ENCODE measurements at regions not wholly inside any gene's neighbourhood (a gene's known extent, or its start where the extent isn't known, plus 50 kb on each side); places are given as distances from the start of the nearest gene placed in this dataset.
"Not testable (repeated sequence)": the region's sequence is repeated elsewhere in the genome, so short reads cannot be mapped to it uniquely, and the experiment has no call there.

- DNase-seq (ENCODE audit: missing footprints) (no peak), ATAC-seq (no peak)
- intact Hi-C loops (cut with DNase I): no loop called here
Observed at GRCh38 chr5:29024052-29024451, 1985.7 kb upstream of the CDH9 start.

DNA sequence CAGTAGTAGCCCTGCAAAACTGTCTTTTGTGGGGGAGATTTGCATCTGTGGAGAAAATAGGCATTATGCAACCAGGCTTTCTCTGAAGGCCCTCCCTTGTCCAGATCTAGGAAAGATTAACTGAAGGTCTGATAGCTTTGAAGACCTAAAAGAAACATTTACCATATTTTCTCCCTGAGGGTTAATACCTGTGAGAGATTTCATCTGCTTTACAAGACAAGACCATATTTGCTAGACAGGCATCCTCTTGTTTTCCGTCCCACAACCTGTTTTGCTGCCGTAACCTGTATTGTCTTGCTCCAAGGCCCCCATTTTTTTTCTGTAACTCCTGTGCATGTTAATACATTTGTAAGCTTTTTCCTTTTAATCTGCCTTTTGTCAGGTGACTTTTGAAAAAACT is 1985.2 kb upstream of the CDH9 start:
- ATAC-seq (no peak), DNase-seq (ENCODE audit: missing footprints) (no peak)
- intact Hi-C loops (cut with DNase I): no loop called here

GRCh38 chr5:29017501-29017900 is 1979.1 kb upstream of the CDH9 start:
- intact Hi-C loops (cut with DNase I): no loop called here
- DNase-seq (ENCODE audit: missing footprints): no peak
- ATAC-seq: no peak

DNA sequence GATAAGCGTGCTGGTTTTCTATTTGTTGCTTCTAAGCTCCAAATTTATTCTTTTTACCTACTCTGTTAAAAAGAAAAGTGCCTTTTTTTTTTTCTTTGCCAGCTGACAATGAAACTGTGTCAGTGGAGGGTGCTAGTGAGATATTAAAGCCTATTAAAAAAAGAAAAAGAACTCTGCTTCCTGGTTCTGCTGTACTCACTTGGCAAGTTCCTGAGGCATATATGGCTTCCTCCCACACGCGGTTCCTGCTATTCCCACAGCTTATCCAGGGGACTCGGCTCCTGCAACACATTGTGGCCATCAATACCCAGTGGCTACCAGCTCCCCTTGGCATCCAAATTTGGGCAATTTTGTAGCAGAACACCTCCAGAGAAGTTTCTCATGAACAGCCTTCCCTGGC is 1977.7 kb upstream of the CDH9 start:
- intact Hi-C loops (cut with DNase I): no loop called here
- DNase-seq (ENCODE audit: missing footprints): no peak
- ATAC-seq: no peak

GRCh38 chr5:29015523-29015922 is 1977.1 kb upstream of the CDH9 start:
- intact Hi-C loops (cut with DNase I): no loop called here
- ATAC-seq: no peak
- no peak for DNase-seq (ENCODE audit: missing footprints)

GRCh38 chr5:29005386-29005785 is 1967.0 kb upstream of the CDH9 start:
- no peak for ATAC-seq
- intact Hi-C loops (cut with DNase I): no loop called here

DNA sequence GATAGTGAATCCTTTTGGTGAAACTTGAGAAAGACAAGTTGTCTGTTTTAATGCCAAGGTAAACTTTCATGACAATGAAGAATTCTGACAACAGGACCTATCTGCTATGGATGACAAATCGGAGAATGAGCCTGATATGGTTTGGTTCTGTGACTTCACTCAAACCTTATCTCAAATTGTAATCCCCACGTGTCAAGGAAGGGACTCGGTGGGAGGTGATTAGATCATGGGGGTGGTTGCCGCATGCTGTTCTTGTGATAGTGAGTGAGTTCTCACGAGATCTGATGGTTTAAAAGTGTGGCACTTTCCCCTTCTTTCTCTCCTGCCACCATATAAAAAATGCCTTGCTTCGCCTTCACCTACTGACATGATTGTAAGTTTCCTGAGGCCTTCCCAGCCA is 1964.1 kb upstream of the CDH9 start:
- DNase-seq (ENCODE audit: missing footprints) (no peak), ATAC-seq (no peak)
- intact Hi-C loops (cut with DNase I): no loop called here

More at GRCh38 chr5:29005386-29005785, 1967.0 kb upstream of the CDH9 start:
- no peak for DNase-seq (ENCODE audit: missing footprints)

- intact Hi-C loops (cut with DNase I): no loop called here
Observed at GRCh38 chr5:29001666-29002065, 1963.3 kb upstream of the CDH9 start.

GRCh38 chr5:28984639-28985038 is 1946.3 kb upstream of the CDH9 start:
- ATAC-seq: no peak
- no peak for DNase-seq (ENCODE audit: missing footprints)
- intact Hi-C loops (cut with DNase I): no loop called here

More at GRCh38 chr5:29001666-29002065, 1963.3 kb upstream of the CDH9 start:
- DNase-seq (ENCODE audit: missing footprints): no peak
- no peak for ATAC-seq

GRCh38 chr5:28975508-28975907 is 1937.1 kb upstream of the CDH9 start:
- DNase-seq (ENCODE audit: missing footprints) (no peak), ATAC-seq (no peak)
- intact Hi-C loops (cut with DNase I): no loop called here

DNA sequence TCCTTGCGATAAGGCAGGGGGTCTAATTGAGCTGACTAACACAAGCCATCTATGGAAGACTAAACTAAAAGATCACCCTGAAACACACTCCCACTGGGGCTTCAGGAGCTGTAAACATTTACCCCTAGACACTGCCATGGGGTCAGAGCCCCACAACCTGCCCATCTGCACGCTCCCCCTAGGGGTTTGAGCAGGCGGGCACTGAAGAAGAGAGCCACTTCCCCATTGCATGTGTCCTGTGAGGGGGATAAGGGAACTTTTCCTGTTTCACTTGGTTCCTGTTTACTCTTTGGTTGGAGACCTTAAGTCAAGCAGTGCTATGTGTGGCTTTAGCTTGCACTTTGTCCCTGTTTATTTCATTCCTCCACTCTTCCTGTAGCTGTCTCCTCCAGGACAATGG is 1929.5 kb upstream of the CDH9 start:
- ATAC-seq (no peak), DNase-seq (ENCODE audit: missing footprints) (no peak)
- intact Hi-C loops (cut with DNase I): no loop called here

DNA sequence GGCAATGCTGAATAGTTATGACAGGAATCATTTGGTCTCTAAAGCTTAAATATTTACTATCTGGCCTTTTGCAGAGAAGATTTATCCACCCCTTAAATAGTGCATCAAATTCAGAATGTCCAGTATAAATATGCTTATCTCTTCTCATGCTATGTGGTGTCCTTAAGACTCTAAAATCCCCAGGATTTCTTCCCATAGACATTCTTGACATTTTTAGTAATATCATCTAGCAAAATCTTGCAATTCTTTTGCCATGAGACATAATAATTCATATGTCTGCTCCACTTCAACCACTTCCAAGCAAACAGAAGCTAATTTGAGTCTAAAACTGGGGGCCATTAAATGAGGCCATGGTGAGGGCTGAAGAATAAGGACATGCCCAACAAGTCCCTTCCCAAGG is 1923.4 kb upstream of the CDH9 start:
- no peak for ATAC-seq
- intact Hi-C loops (cut with DNase I): no loop called here
- DNase-seq (ENCODE audit: missing footprints): no peak

GRCh38 chr5:28958581-28958980 is 1920.2 kb upstream of the CDH9 start:
- no peak for ATAC-seq
- DNase-seq (ENCODE audit: missing footprints): no peak
- intact Hi-C loops (cut with DNase I): no loop called here

GRCh38 chr5:28957450-28957849 is 1919.1 kb upstream of the CDH9 start:
- no peak for ATAC-seq
- DNase-seq (ENCODE audit: missing footprints): no peak
- intact Hi-C loops (cut with DNase I): no loop called here

DNA sequence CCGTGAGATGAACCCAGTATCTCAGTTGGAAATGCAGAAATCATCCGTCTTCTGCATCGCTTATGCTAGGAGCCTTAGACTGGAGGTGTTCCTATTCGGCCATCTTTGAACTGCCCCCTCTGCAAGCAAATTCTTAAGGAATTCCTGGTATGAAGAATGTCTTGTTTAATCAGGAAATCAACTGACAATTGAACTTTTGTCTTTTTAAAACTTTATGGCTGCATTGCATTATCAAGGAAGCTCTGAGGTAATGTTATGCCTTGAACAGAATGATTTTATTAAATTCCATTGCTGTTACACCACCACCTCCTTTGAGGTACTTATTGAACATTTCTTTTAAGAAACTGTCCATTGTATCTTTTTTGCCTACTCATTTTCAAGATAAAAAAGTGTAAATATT is 1915.7 kb upstream of the CDH9 start:
- ATAC-seq (no peak), DNase-seq (ENCODE audit: missing footprints) (no peak)
- intact Hi-C loops (cut with DNase I): no loop called here

DNA sequence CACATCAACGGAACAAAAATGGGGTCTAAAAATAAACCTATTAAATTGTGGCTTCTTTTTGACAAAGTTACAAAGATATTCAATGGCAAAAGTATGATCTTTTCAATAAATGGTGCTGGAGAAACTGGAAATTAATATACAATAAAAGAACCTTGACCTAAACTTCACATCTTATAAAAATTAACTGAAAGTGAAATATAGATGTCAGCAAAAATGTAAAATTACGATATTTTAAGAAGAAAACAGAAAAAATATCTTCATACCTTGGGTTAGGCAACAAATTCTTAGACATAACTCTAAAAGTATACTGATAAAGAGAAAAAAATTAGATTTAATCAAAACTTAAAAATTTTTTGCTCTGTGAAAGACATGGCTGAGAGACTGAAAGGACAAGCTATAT is 1909.5 kb upstream of the CDH9 start:
- DNase-seq (ENCODE audit: missing footprints) (no peak), ATAC-seq (no peak)

DNA sequence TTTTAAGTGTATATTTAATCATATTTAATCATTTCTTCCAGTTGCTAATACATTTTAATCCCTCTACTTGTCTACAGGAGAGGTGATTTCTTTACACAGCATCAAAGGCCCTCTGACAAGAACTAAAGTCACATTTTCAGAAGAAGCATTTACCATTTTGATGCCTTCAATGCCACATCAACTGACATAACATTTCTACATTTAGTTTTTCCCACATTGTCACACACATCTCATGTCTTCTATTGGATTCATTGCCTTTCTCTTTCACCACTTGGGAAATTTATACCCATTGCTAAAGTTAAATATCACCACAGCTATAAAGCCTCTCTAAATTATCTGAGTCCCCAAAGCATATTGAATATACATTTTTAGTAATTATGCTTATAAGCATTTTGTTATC is 1907.5 kb upstream of the CDH9 start:
- intact Hi-C loops (cut with DNase I): no loop called here
- no peak for ATAC-seq

More for the DNA sequence above, 1909.5 kb upstream of the CDH9 start:
- intact Hi-C loops (cut with DNase I): no loop called here

DNA sequence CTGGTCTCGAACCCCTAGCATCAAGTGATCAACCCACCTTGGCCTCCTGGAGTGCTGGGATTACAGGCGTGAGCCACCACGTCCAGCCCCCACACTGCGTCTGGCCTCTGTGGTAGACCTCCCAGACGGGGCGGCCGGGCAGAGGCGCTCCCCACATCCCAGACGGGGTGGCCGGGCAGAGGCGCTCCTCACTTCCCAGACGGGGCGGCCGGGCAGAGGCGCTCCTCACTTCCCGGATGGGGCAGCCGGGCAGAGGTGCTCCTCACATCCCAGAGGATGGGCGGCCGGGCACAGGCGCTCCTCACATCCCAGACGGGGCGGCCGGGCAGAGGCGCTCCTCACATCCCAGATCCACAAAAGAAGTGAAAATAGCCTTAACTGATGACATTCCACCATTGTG is 1891.0 kb upstream of the CDH9 start:
- DNase-seq (ENCODE audit: missing footprints); ATAC-seq; intact Hi-C loops (cut with DNase I): not testable (repeated sequence)

More for the DNA sequence above, 1907.5 kb upstream of the CDH9 start:
- no peak for DNase-seq (ENCODE audit: missing footprints)

DNA sequence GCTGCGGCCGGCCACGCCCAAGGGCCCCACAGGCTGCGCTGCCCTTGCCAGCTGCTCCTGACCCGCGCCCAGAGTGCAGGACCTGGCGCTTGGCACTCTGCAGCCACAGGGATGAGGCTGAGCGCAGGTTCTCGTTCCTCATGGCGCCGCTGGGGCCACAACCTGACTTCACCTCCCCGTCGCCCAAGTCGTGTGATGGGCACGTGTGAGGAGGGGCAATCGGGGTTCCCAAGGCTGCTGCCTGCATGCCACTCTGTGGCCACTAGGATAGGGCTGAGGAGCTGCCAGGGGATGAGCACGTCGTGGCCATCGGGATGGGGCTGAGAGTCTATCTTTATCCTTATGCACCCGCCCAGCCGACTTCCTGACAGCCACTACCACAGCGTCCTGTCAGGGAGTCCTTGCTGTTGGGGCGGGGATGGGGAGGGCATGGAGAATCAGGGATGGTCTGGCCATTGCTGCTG is 1890.0 kb upstream of the CDH9 start:
- intact Hi-C loops (cut with DNase I); DNase-seq (ENCODE audit: missing footprints): not testable (repeated sequence)

GRCh38 chr5:28927559-28928326 is 1889.4 kb upstream of the CDH9 start:
- ATAC-seq: no peak
- intact Hi-C loops (cut with DNase I): no loop called here
- no peak for DNase-seq (ENCODE audit: missing footprints)

More for the DNA sequence above, 1890.0 kb upstream of the CDH9 start:
- ATAC-seq: not testable (repeated sequence)

- intact Hi-C loops (cut with DNase I): no loop called here
- no peak for ATAC-seq
Observed at GRCh38 chr5:28926422-28926821, 1888.0 kb upstream of the CDH9 start.

More at GRCh38 chr5:28926422-28926821, 1888.0 kb upstream of the CDH9 start:
- DNase-seq (ENCODE audit: missing footprints): no peak

Measured in Right ventricle myocardium inferior (tissue), 1 donor.